H1 (cell line): ENCODE measurements at regions not wholly inside any gene's neighbourhood (a gene's known extent, or its start where the extent isn't known, plus 50 kb on each side); places are given as distances from the start of the nearest gene placed in this dataset.

ENCODE experiments used
- ATF2 ChIP-seq: IDR thresholded peaks from 2 replicates; pipeline ENCODE4 v1.6.1; 2012; ENCODE audit warnings: low read length, inconsistent platforms
- CEBPB ChIP-seq: IDR thresholded peaks from 2 replicates; pipeline ENCODE4 v1.6.1; 2012; ENCODE audit warnings: low read depth, low read length
- CTCF ChIP-seq, 3 experiments: IDR thresholded peaks; 1 replicate in 2 of 3; 2 replicates in 1 of 3; pipeline versions ENCODE4 v1.5.1 to v1.6.1; 2011; ENCODE audit warnings: low read length in 3 of 3, mild to moderate bottlenecking in 3 of 3, inconsistent platforms in 2 of 3, low read depth in 1 of 3, moderate library complexity in 1 of 3; ENCODE audit not compliant: insufficient read depth in 1 of 3; ENCODE audit errors: control extremely low read depth in 1 of 3
- EP300 ChIP-seq, 2 experiments: IDR thresholded peaks; 1 replicate in 1 of 2; 2 replicates in 1 of 2; pipeline ENCODE4 v1.6.1; 2011 to 2012; ENCODE audit warnings: low read depth in 2 of 2, low read length in 2 of 2, mild to moderate bottlenecking in 2 of 2, borderline replicate concordance in 1 of 2, inconsistent platforms in 1 of 2, moderate library complexity in 1 of 2
- EZH2 ChIP-seq: fragments of 200-600 bp; sonication (generic); IDR thresholded peaks from 2 replicates; pipeline ENCODE4 v1.7.1; 2012; ENCODE audit warnings: low read depth, mild to moderate bottlenecking, moderate library complexity, low read length, inconsistent platforms; ENCODE audit not compliant: severe bottlenecking
- GTF2F1 ChIP-seq: IDR thresholded peaks from 2 replicates; pipeline ENCODE4 v1.6.1; 2012; ENCODE audit warnings: low read depth, low read length, improper control_type of control experiment, borderline replicate concordance
- NRF1 ChIP-seq: IDR thresholded peaks from 2 replicates; pipeline ENCODE4 v1.6.1; 2011; ENCODE audit warnings: mild to moderate bottlenecking, low read depth, low read length, improper control_type of control experiment
- POLR2A ChIP-seq, 2 experiments: IDR thresholded peaks; 1 replicate in 1 of 2; 2 replicates in 1 of 2; pipeline ENCODE4 v1.6.1; 2011; ENCODE audit warnings: low read depth in 2 of 2, low read length in 2 of 2, mild to moderate bottlenecking in 2 of 2; ENCODE audit errors: control extremely low read depth in 1 of 2
- POLR2AphosphoS5 ChIP-seq: IDR thresholded peaks from 2 replicates; pipeline ENCODE4 v1.6.1; 2011; ENCODE audit warnings: low read depth, low read length
- RBBP5 ChIP-seq: IDR thresholded peaks from 2 replicates; pipeline ENCODE4 v1.7.1; 2012; ENCODE audit warnings: low read depth, mild to moderate bottlenecking, inconsistent platforms, low read length, moderate library complexity, borderline replicate concordance
- SP4 ChIP-seq: IDR thresholded peaks from 2 replicates; pipeline ENCODE4 v1.6.1; 2012; ENCODE audit warnings: low read length, inconsistent platforms
- YY1 ChIP-seq: IDR thresholded peaks from 2 replicates; pipeline ENCODE4 v1.6.1; 2011; ENCODE audit warnings: low read depth, mild to moderate bottlenecking, low read length
- ZNF274 ChIP-seq: IDR thresholded peaks from 2 replicates; pipeline ENCODE4 v1.7.0; 2012; ENCODE audit warnings: low read length, borderline replicate concordance; ENCODE audit errors: extremely low read depth

GRCh38 chr15:97171556-97171955 is 788.9 kb upstream of the ARRDC4 start:
- TF ChIP-seq NRF1 (no peak), EZH2 (no peak), CTCF (IDR thresholded peaks at IDR 0.05; ENCODE audit: control extremely low read depth in 1 of 3, insufficient read depth in 1 of 3, low read depth in 1 of 3, low read length in 3 of 3) (no peak), RBBP5 (no peak), EP300 (IDR thresholded peaks at IDR 0.05; ENCODE audit: borderline replicate concordance in 1 of 2, low read depth in 2 of 2, low read length in 2 of 2) (no peak), GTF2F1 (no peak), ATF2 (no peak), POLR2A (IDR thresholded peaks at IDR 0.05; ENCODE audit: control extremely low read depth in 1 of 2, low read depth in 2 of 2, low read length in 2 of 2) (no peak), ZNF274 (no peak), CEBPB (no peak), SP4 (no peak), POLR2AphosphoS5 (no peak), YY1 (no peak)
